ENCODE measurements at regions not wholly inside any gene's neighbourhood (a gene's known extent, or its start where the extent isn't known, plus 50 kb on each side); places are given as distances from the start of the nearest gene placed in this dataset.
"Not testable (repeated sequence)": the region's sequence is repeated elsewhere in the genome, so short reads cannot be mapped to it uniquely, and the experiment has no call there.

DNA sequence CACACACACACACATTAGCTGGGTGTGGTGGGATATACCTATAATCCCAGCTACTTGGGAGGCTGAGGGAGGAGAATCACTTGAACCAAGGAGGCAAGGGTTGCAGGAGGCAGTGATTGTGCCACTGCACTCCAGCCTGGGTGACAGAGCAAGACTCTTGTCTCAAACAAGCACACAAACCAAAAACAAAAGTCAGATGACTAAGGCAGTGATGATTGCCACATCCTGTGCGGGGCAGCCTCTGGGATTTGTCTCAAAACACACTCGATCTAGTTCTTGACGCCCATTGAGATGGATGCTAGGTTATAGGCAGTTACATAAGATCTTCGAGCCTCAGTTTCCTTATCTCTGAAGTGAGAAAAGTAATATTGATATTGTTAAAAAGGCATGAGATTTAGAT, 57.8 kb upstream of the NBPF8 start:
- DNase-seq (ENCODE audit: low read depth in 1 of 2, low spot score in 1 of 2) = peak; percentile 16 to 23

DNA sequence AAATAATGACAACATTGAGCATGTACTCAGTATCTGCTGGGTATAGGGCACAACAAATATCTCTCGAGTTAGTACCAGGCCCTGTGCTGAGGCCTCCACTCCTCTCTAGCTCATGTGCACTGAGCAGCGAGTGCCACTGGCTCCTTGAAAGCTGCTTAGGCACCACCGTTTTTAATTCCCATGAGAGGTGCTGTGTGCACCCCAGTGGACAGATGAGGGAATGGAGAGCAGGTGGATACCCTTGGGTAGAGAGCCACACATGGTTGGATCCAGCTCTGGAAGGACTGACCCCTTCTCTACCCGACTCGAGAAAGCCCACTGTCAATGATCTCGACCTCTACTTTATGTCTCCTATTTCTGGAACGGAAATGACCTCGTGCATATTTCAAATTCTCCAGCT, 58.7 kb upstream of the NBPF8 start:
- not testable (repeated sequence) for DNase-seq (ENCODE audit: low read depth in 1 of 2, low spot score in 1 of 2)

DNA sequence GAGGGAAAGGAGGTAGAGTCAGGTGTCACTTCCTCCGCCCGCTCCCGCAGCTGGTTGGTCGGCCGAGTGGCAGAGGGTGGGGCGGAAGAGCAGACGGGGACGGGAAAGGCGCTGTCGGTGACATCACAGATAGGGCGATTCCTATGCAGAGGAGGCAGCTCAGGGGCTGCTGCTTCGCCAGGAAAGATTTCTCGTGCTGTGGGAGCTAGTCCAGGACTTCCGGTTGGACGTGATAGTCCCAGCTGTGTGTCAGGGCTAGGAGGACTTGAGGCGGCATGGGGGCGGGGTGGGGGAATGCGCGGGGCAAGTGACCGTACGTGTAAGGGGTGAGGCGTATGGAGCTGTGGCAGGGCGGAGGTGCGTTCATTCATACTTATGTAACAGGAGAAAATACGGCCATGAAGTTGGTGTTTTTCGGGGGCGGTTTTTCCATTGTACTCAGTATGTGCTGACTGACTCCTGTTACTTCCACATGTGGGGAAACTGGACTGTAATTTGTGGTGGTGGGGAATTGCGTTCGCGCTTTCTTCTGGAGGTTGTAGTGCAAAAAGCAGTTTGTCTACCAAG, 60.1 kb upstream of the NBPF8 start:
- DNase-seq (ENCODE audit: low read depth in 1 of 2, low spot score in 1 of 2) = peak in 1 of 2 donors; percentile 22

DNA sequence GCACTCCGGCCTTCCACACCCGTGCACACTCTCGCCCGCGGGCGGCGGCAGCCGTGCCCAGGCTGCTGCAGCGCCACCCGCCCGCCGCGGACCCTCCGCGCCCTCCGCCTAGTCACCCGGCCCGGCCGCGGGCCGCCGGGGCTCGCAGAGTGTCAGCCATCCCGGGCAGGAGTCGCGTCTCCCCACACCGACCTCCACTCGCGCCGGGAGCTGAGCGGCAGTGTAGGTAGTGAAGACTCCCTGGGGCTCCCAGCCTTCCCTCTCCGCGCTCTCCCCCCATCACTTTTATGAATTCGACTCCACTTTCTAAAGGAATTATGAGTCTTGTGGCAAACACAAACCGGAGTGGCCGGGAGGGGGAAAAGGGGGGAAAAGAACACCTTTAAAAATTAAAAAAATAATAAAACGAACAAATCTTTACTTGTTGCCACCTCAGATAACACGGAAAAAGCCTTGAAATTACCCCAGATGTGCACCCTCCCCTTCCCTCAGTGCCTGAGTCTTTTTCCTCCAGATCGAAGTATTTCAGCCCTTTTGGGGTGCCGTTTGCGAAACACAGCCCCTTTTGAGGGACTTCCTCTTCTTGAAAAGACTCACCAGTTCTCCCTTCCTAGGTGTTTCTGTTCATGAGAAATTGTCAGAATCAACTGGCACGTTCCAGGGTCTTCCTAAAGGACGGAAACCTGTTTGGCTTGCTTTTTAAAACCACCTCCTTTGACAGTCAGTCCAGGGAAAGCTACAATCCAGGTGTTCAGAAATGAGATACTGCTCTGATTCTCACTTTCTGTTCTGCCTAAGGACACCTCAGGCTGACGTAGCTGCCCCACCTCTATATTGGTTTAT, 72.4 kb upstream of the NBPF8 start:
- DNase-seq (ENCODE audit: low read depth in 1 of 2, low spot score in 1 of 2) = not testable (repeated sequence)

DNA sequence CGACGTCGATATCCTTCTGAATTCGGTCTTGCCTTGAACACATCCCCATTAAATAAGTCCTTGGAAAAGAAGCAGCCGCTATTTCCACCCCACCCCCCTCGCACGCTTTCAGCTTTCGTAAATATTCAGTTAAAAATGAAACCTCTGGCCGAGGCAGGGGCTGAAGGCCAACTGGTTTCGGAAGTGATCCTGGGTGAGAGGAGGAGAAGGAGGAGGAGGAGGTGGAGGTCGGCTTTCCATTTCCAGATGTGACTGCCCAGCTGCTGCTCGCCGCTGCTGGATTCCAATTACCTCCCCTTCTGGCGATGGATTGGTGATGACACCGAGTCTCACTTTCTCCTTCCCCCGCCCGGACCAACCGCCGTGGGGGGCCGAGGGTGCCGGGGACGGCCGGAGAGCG, 73.1 kb upstream of the NBPF8 start:
- DNase-seq (ENCODE audit: low read depth in 1 of 2, low spot score in 1 of 2) = not testable (repeated sequence)

DNA sequence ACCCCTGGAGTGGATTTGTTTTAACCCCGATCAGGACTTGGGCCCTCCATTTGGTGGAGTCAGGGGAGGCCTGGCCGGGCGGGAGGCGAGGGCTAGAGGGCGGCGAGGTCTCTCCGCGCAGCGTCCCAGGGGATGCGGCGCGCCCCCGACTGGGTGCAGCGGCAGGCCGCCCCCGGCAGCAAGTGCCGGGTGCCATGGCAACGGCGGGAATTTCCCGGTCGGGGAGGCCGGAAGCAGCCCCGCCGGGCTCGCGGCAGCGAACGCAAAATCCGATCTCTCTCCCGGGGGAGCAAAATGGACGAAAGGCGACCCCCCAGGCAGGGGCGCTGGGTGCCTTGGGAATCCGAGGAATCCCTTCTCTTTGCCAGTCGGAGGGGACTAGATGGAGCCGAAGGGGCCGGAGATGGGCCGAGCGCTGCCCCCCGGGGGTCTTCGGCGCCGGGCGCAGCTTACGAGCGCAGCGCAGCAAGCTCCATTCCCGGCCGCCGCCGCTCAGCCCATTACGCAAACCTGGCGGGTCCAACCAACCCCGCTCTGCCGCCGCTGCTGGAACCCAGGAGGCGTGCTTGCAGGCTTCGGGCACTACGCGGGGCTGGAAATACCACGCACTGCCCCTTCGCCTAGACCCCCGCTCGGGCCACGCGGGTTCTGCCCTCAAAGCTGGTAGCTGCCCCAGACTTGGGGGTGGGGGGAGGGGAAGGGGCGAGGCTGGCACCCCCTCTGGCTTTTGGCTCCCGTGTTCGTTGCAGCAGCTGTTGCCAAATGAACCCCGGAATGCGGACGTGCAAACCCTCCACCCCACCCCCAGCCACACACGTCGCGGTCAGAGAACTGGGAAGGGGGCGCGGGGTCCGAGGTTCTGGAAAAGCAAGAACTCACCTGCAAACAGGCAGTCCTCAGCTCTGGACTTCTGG, 73.7 kb upstream of the NBPF8 start:
- peak; percentile 38 to 41 for DNase-seq (ENCODE audit: low read depth in 1 of 2, low spot score in 1 of 2)

DNA sequence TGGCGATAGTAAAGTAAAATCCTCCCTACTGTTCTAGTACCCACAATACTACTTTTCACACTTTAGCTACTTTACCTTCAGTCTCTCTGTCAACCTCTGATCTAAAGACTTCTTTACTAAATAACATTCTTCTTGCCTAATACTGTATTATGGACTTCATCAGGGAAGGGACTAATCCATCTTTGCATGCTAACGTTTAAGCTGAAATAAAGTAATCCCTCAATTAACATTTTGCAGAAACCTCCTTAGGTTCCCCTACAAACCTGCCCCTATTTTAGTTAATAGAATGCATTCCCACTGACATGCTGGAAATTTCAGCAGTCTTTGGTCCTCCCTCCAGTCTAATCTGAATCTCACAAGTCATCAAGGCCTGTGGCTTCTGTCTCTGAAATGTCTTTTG, 99.1 kb upstream of the NBPF8 start:
- not testable (repeated sequence) for DNase-seq (ENCODE audit: low read depth in 1 of 2, low spot score in 1 of 2)

DNA sequence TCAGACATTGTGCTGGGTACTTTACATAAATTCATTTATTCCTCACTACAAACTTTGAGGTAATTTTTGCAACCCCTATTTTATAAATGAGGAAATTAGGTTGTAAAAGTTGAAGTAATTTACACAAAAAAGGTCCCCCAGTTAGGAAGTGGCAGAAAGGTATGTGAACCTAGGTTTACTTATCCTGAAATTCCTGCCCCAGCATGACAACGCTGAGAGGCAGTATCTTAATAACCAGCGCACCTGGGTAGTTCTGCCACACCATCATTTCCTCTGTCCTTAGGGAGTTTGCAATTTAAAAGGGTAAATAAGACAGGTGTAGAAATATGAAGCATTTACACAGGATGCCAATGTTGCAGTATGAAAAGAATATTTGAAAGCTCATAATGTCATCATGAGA, 102.9 kb upstream of the NBPF8 start:
- DNase-seq (ENCODE audit: low read depth in 1 of 2, low spot score in 1 of 2) = not testable (repeated sequence)

DNA sequence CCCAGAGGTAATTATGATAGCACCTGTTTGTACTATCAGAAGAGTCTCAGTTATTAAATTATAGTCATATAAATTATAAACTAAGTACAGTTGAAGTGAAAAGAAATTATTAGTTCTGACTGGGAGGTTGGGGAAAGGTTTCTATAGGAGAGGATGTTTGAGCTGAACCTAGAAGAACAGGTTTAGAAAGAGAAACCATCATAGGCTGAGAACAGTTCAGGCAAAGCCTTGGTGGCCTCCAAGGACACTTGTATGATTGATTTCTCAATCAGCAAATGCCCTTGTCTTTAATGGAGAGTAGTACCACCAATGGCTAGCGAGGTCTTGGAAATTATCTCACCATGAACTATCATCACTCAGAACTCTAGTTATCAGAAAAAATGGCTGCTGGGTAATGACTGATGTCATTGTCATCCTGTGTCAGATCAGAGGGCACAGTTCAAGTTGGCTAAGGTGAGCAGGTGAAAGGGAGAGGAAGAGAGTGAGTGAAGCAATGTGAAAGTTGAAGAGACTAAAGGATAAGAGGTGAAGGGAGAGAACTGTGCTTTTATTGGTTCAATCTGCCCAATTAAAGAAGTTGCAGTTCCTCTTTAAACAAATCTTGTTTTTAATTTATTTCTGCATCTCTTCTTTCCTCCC, 105.8 kb upstream of the NBPF8 start:
- not testable (repeated sequence) for DNase-seq (ENCODE audit: low read depth in 1 of 2, low spot score in 1 of 2)

DNA sequence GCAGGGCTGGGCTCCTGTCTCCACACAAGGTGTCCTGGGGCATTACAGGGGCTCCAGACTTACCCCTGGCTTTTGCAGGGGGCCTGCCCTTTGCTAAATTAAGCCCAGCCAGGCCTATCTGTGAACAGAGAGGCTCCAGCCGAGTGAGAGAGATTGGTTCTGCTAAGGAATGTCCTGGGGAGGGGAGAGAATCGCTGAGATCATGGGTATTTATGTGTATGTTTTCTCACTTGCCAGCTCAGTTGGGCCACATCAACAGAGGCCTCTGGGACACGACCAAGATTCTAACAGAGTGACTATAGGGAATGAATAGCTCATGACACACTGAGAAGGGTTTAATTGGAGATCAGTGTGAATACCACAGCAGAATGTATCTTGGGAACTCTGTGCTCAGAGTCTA, 109.8 kb upstream of the NBPF8 start:
- not testable (repeated sequence) for DNase-seq (ENCODE audit: low read depth in 1 of 2, low spot score in 1 of 2)

DNA sequence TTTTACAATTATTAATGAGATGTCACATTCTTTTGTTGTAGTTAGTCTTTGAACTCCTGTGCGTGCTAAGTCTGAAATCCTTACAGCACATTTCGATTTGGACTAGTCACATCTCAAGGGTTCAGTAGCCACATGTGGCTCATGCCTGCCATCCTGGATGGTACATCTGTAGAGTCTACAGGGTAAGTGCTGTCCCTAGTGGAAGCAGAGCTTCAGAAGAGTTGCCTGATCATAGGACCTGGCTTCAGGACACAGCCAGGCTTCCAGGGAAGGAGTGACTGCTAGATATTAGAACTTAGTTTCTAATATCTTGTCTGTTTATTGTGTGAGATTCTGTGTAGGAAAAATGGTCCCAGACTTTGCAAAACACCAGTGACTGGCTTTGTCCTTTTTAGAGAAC, 110.5 kb upstream of the NBPF8 start:
- DNase-seq (ENCODE audit: low read depth in 1 of 2, low spot score in 1 of 2) = not testable (repeated sequence)

DNA sequence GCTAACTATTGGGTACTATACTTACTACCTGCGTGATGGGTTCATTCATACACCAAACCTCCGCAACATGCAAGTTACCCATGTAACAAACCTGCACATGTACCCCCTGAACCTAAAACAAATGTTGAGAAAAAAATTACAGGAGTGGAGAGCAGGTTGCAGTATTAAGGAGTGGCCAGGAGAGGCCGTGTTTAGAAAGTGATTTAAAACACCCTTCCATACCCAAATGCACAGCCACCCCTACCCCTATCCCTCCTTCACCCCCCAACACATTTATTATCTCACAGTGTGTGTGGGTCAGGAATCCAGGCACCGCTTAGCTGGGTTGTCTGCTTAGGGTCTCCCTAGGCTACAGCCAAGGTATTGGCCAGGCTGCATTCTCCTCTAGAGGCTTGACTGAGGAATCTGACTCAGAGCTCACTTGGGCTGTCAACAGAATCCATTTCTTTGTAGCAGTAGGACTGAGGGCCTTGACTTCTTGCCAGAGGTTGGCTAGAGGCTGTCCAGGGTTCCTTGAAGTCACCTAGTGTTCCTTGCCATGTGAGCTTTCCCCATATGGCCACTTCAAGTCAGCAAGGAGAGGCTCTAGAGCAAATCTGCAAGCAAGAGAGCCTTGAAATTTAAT, 115.3 kb upstream of the NBPF8 start:
- not testable (repeated sequence) for DNase-seq (ENCODE audit: low read depth in 1 of 2, low spot score in 1 of 2)

DNA sequence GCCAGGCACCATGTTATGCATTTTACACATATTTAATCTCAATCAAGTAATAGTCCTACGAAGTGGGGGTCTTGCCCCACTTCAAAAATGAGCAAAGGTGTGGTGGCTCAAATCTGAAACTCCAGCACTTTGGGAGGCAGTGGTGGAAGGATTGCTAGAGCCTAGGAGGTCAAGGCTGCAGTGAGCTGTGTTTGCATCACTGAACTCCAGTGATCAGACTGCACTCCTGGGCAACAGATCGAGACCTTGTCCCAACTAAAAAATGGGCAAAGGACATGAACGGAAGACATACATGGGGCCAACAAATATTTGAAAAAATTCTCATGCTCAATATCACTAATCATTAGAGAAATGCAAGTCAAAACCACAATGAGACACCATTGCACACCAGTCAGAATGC, 116.3 kb upstream of the NBPF8 start:
- not testable (repeated sequence) for DNase-seq (ENCODE audit: low read depth in 1 of 2, low spot score in 1 of 2)

DNA sequence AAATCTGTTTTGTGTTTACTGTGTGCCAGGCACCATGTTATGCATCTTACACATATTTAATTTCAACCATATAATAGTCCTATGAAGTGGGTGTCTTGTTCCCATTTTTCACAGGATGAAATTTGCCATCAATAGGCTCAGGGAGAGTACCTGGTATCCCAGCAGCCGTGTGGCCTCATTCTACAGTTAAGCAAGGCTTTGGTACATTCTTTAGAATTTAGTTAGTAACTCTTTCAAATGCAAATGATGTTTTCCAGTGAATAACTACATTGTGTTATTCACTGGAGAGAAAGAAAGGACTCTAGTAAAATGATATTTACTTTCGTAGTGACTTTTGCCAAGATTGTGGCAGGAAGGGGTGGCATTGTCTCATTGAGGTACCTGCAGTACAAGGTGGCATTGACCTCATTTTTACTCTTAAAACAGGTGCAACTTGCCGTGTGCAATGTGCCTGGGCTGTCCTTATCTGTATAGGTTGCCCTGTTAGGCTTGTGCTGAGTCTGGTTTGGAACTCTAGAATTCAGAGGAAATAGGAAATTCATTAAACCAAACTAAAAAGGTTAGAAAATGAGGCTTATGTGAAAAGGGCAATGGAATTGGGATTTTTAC, 117.4 kb upstream of the NBPF8 start:
- not testable (repeated sequence) for DNase-seq (ENCODE audit: low read depth in 1 of 2, low spot score in 1 of 2)

DNA sequence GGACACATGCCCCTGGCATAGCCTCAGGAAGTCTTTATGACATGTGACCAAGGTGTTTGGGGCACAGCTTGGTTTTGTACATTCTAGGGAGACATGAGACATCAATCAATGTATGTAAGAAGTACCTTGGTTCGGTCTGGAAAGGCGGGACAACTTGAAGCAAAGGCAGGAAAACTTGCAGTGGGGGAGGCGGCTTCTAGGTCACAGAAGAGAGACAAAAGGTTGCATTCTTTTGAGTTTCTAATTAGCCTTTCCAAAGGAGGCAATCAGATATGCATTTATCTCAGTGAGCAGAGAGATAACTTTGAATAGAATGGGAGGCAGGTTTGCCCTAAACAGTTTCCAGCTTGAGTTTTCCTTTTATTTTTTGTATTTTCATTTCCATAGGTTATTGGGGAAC, 113.8 kb upstream of the SEC22B start:
- not testable (repeated sequence) for DNase-seq (ENCODE audit: low read depth in 1 of 2, low spot score in 1 of 2)

DNA sequence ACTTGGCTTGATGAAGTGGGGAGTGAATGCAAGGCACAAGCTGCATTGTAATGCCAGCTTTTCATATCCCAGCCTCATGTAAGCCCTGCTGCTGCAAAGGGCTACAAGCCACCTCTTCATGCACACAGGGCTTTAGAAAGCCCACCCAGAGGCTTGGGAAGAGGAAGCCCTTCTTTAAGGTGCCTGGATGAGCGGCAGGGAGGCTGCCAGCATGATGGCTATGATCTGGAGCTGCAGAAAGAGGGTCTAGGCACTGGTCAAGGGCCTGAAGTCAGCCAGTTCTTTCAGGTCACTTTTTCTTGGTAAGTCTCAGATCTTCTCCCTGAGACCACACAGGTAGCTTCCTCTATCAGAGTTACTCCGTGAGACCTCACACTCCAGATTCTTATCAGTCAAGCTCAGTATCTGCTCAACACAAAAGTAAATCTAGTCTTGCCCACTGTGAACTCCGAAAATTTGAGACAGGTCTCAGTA, 113.3 kb upstream of the SEC22B start:
- DNase-seq (ENCODE audit: low read depth in 1 of 2, low spot score in 1 of 2) = not testable (repeated sequence)

DNA sequence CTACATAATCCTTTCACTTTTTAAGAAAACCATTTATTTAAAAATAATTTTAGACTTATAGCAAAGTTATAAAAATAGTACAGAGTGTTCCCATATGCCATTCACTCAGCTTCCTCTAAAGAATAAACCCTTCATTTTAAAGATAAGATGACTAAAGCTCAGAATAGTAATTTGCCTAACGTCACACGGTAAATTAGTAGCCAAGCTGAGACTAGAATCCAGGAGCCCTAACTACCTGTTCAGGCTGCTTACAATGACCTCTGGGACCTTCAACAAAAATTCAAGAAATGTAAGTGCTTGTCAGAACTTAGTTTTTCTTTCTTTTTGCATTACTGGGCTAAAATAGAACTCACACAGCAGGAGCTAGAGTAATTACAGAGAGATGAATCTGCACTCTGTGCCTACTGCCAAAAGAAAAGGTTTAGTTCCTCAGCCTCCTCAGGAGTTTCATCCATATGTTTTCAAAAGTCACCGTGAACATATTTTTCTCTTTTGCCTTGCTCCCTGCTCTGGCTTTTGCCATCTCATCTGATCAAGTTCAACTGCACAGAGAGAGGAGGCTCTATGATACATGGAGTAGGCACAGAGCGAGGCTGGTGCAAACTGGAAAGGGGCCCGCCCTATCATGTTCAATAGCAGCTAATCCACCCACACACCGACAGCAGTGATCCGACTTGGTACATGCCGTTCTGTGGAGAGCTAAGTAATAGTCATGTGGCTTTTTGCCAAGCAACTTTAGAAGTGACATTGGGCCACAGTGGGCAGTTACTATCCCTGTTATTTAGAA, 112.7 kb upstream of the SEC22B start:
- not testable (repeated sequence) for DNase-seq (ENCODE audit: low read depth in 1 of 2, low spot score in 1 of 2)

DNA sequence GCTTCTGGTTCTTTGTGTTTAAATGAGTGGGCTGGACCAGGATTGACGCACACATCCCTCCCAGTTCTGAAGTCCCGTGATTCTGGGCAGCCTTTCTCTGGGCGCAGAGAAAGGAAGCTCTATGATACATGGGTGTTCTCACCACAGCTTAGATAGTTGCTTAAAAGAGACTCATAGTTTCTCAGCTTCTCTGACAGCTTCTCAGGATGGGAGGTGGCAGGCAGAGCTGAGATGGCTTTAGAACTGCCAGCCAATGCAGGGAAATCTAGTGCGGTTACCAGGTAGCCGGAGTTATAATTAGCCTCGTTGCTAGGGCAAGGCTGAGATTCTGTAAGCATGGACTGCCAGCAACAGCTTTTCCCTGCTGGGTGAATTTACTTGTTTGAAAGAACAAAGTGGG, 111.8 kb upstream of the SEC22B start:
- DNase-seq (ENCODE audit: low read depth in 1 of 2, low spot score in 1 of 2) = not testable (repeated sequence)

DNA sequence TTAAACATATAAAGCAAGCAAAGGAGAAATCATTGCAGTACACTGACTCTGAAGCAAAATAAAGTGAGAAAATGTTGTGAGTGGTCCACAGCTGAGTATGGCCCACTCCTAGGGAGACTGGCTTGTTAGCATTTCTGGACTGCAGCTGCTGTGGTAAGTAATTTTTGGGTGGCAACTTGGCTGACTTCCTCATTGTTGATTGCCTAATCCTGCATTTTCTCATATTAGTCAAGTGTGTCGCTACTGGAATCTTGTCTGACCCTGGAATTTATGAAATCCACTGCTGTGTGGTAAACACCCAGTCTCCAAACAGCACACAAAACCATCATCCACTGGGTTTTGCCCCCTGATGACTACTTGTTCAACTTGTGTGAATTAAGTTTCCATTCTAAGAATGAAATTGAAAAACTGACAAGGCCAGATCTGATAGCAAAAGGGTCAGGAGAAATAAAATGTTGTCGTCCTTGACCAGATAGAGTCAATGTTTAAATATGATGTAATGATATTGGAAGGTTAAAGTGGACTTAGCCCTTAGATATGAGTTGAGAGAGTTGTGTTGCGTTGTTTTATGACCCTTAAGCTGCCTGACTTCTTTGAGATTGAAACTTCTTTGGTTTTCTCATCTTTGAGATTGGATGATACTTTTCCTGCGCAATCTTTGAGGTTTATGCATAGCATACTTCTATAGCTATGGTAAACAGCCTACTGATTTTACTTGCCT, 106.6 kb upstream of the SEC22B start:
- DNase-seq (ENCODE audit: low read depth in 1 of 2, low spot score in 1 of 2) = not testable (repeated sequence)
